ENCODE measurements at regions not wholly inside any gene's neighbourhood (a gene's known extent, or its start where the extent isn't known, plus 50 kb on each side); places are given as distances from the start of the nearest gene placed in this dataset.

GRCh38 chr5:124843596-124843899 is 97.1 kb upstream of the ZNF608 start:
- TF ChIP-seq CTCF (IDR thresholded peaks at IDR 0.05) (no peak), EZH2phosphoT487 (IDR thresholded peaks at IDR 0.05) (no peak), EZH2 (IDR thresholded peaks at IDR 0.05) (no peak)
